Body of pancreas (tissue), 4 donors: ENCODE measurements at regions not wholly inside any gene's neighbourhood (a gene's known extent, or its start where the extent isn't known, plus 50 kb on each side); places are given as distances from the start of the nearest gene placed in this dataset.

Experiments
- CTCF ChIP-seq, 7 experiments: fragments of 450-650 bp in 4 of 7; fragments of 200-600 bp in 3 of 7; sonication (generic) in 3 of 7; IDR thresholded peaks; one replicate each; pipeline ENCODE4 v1.5.1; 2016 to 2019; ENCODE audit warnings: antibody characterized with exemption in 7 of 7
- POLR2A ChIP-seq, 3 donors: fragments of 450-650 bp; IDR thresholded peaks; one replicate each; pipeline ENCODE4 v1.6.1; 2016; ENCODE audit warnings: antibody characterized with exemption in 3 of 3, mild to moderate bottlenecking in 2 of 3

- TF ChIP-seq CTCF (IDR thresholded peaks at IDR 0.05), result no peak
- no peak for TF ChIP-seq POLR2A (IDR thresholded peaks at IDR 0.05)
Measured at GRCh38 chr10:129165770-129166169, 301.3 kb upstream of the MGMT start.
